KMS-11 (cell line): ENCODE measurements at regions not wholly inside any gene's neighbourhood (a gene's known extent, or its start where the extent isn't known, plus 50 kb on each side); places are given as distances from the start of the nearest gene placed in this dataset.

ENCODE experiments used
- H2AFZ ChIP-seq: fragments of 200-600 bp; sonication (generic); 2 replicates; pipeline ENCODE4 v1.6.1; 2016; ENCODE audit warnings: antibody characterized with exemption, mixed run types, low read depth
- H3K27ac ChIP-seq: fragments of 200-600 bp; sonication (generic); 2 replicates; pipeline ENCODE4 v1.6.1; 2016; ENCODE audit warnings: mild to moderate bottlenecking, mixed run types
- H3K27me3 ChIP-seq: fragments of 200-600 bp; sonication (generic); 2 replicates; pipeline ENCODE4 v1.6.1; 2017; ENCODE audit warnings: mild to moderate bottlenecking, low read depth, mixed run types, moderate library complexity; ENCODE audit not compliant: insufficient read depth
- H3K36me3 ChIP-seq: fragments of 200-600 bp; sonication (generic); 2 replicates; pipeline ENCODE4 v1.6.1; 2017; ENCODE audit warnings: mild to moderate bottlenecking, mixed run types; ENCODE audit not compliant: insufficient read depth
- H3K4me1 ChIP-seq: fragments of 200-600 bp; sonication (generic); 2 replicates; pipeline ENCODE4 v1.6.1; 2016; ENCODE audit warnings: mild to moderate bottlenecking, low read depth, mixed run types; ENCODE audit not compliant: poor library complexity, severe bottlenecking
- H3K4me2 ChIP-seq: fragments of 200-600 bp; sonication (generic); 2 replicates; pipeline ENCODE4 v1.7.0; 2016; ENCODE audit warnings: mild to moderate bottlenecking, mixed run types
- H3K4me3 ChIP-seq: fragments of 200-600 bp; sonication (generic); IDR thresholded peaks from 2 replicates; pipeline ENCODE4 v1.6.1; 2017; ENCODE audit warnings: low read depth, low read length, mixed read lengths; ENCODE audit not compliant: insufficient read depth
- H3K79me2 ChIP-seq: fragments of 200-600 bp; sonication (generic); 2 replicates; pipeline ENCODE4 v1.6.1; 2016; ENCODE audit warnings: low read depth, mixed run types; ENCODE audit not compliant: insufficient read depth
- H3K9ac ChIP-seq: fragments of 200-600 bp; sonication (generic); 2 replicates; pipeline ENCODE4 v1.6.1; 2016; ENCODE audit warnings: mild to moderate bottlenecking, mixed run types
- H4K20me1 ChIP-seq: fragments of 200-600 bp; sonication (generic); 2 replicates; pipeline ENCODE4 v1.6.1; 2016; ENCODE audit warnings: mild to moderate bottlenecking, mixed run types; ENCODE audit not compliant: insufficient read depth
- TF ChIP-seq, protein P1 (sequence below): fragments of 200-600 bp; sonication (generic); conservative IDR thresholded peaks from 2 replicates; pipeline ENCODE4 v1.6.1; 2017; ENCODE audit warnings: low read depth, mild to moderate bottlenecking, antibody characterized with exemption, low read length, moderate library complexity, mixed read lengths

- Histone ChIP-seq H3K9ac (no peak overlapping the region), H3K36me3 (no peaks in the 10 kb centered on the region), H3K4me2 (no peak overlapping the region), H3K4me1 (no peaks in the 10 kb centered on the region), H2AFZ (no peak overlapping the region), H3K27ac (no peak overlapping the region), H3K4me3 (no peak overlapping the region), H3K79me2 (no peaks in the 10 kb centered on the region), H3K27me3 (no peaks in the 10 kb centered on the region), H4K20me1 (no peaks in the 10 kb centered on the region)
- TF ChIP-seq, protein P1, sequence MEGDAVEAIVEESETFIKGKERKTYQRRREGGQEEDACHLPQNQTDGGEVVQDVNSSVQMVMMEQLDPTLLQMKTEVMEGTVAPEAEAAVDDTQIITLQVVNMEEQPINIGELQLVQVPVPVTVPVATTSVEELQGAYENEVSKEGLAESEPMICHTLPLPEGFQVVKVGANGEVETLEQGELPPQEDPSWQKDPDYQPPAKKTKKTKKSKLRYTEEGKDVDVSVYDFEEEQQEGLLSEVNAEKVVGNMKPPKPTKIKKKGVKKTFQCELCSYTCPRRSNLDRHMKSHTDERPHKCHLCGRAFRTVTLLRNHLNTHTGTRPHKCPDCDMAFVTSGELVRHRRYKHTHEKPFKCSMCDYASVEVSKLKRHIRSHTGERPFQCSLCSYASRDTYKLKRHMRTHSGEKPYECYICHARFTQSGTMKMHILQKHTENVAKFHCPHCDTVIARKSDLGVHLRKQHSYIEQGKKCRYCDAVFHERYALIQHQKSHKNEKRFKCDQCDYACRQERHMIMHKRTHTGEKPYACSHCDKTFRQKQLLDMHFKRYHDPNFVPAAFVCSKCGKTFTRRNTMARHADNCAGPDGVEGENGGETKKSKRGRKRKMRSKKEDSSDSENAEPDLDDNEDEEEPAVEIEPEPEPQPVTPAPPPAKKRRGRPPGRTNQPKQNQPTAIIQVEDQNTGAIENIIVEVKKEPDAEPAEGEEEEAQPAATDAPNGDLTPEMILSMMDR, result no peak
Measured at GRCh38 chr2:21710031-21710430, 586.3 kb downstream of the TDRD15 start.

GRCh38 chr2:21710496-21710895 is 586.7 kb downstream of the TDRD15 start:
- H3K4me2 ChIP-seq, result no peak overlapping the region
- TF ChIP-seq, protein P1, result no peak
- no peaks in the 10 kb centered on the region for H3K4me1 ChIP-seq
- H2AFZ ChIP-seq, result peak overlapping the region; percentile 10; the same call in 1 of the 2 replicates
- H3K9ac ChIP-seq, result no peak overlapping the region
- H3K79me2 ChIP-seq, result no peaks in the 10 kb centered on the region
- H4K20me1 ChIP-seq, result no peaks in the 10 kb centered on the region
- no peak overlapping the region for H3K27ac ChIP-seq
- H3K4me3 ChIP-seq, result no peak overlapping the region
- H3K36me3 ChIP-seq, result no peaks in the 10 kb centered on the region
- no peaks in the 10 kb centered on the region for H3K27me3 ChIP-seq

DNA sequence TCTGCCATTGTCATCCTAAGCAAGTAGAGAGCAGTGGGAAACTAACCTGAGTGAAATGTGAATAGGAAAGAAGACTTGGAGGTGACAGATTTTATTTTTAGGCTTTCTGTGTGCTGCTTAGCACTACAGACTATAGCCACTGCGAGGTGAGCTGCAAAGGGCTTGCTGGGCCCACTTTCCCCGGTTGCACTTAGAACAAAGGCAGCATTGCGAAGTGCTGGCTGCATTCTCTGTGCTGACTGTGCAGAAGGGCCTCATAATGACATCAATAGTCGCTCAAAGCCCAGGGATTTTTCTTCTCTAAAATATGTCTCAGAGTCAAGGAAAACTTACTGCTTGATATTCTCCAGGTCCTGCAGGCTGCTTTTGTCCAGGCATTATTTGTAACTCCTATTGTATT is 592.1 kb downstream of the TDRD15 start:
- no peak overlapping the region for H3K4me2 ChIP-seq
- H3K4me1 ChIP-seq, result no peaks in the 10 kb centered on the region
- no peak overlapping the region for H2AFZ ChIP-seq
- TF ChIP-seq, protein P1, result no peak
- no peaks in the 10 kb centered on the region for H3K36me3 ChIP-seq
- no peaks in the 10 kb centered on the region for H4K20me1 ChIP-seq
- no peaks in the 10 kb centered on the region for H3K79me2 ChIP-seq
- H3K9ac ChIP-seq, result no peak overlapping the region
- H3K4me3 ChIP-seq, result no peak overlapping the region
- no peak overlapping the region for H3K27ac ChIP-seq
- no peaks in the 10 kb centered on the region for H3K27me3 ChIP-seq

DNA sequence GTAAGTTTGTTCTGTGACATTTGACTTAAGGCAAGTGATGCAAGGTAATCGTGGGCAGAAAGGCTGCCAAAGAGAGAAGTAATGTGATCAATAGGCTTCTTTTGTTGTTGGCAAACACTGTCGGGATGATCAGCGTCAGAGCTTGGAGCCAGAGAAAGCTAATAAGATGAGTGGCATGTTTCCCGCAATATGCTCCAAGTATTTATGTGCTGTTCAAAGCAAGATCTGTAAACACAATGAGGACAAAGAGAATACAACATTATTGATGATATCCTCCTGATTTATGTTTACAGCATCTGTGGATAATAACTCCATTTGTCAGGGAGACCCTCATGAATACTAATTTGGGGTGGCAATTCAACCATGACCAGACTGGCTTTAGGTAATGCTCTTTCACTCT is 603.3 kb downstream of the TDRD15 start:
- no peaks in the 10 kb centered on the region for H4K20me1 ChIP-seq
- H2AFZ ChIP-seq, result no peak overlapping the region
- H3K36me3 ChIP-seq, result no peaks in the 10 kb centered on the region
- H3K4me3 ChIP-seq, result no peak overlapping the region
- H3K27ac ChIP-seq, result no peak overlapping the region
- H3K9ac ChIP-seq, result no peak overlapping the region
- H3K4me2 ChIP-seq, result no peak overlapping the region
- no peaks in the 10 kb centered on the region for H3K4me1 ChIP-seq
- no peaks in the 10 kb centered on the region for H3K27me3 ChIP-seq
- TF ChIP-seq, protein P1, result no peak
- no peaks in the 10 kb centered on the region for H3K79me2 ChIP-seq
